Adrenal gland (tissue), 9 donors: ENCODE measurements at regions not wholly inside any gene's neighbourhood (a gene's known extent, or its start where the extent isn't known, plus 50 kb on each side); places are given as distances from the start of the nearest gene placed in this dataset.

ENCODE experiments used
- DNase-seq, 7 donors: peaks; one replicate each; pipeline ENCODE4 v3.0.0-alpha.2; 2019 to 2020
- H3K27ac ChIP-seq, 5 donors: fragments of 200-600 bp; sonication (generic) in 4 of 5; 1 replicate in 3 of 5; 2 replicates in 2 of 5; pipeline versions ENCODE4 v1.5.1 to v1.8.0; 2016 to 2020; ENCODE audit warnings: mild to moderate bottlenecking in 1 of 5
- H3K27me3 ChIP-seq: fragments of 200-600 bp; 2 replicates; pipeline ENCODE4 v1.8.0; 2021
- H3K36me3 ChIP-seq, 2 donors: fragments of 200-600 bp; replicated peaks in 1 of 2; 1 replicate in 1 of 2; 2 replicates in 1 of 2; pipeline versions ENCODE4 v1.5.1 to v1.8.0; 2018 to 2022
- H3K4me1 ChIP-seq, 2 donors: fragments of 200-600 bp; replicated peaks in 1 of 2; 1 replicate in 1 of 2; 2 replicates in 1 of 2; pipeline versions ENCODE4 v1.5.1 to v1.8.0; 2018 to 2021
- H3K4me3 ChIP-seq, 4 donors: fragments of 200-600 bp; sonication (generic) in 3 of 4; one replicate each; pipeline ENCODE4 v1.5.1; 2016 to 2018
- H3K9me3 ChIP-seq, 3 donors: fragments of 200-600 bp; sonication (generic) in 1 of 3; replicated peaks in 1 of 3; 1 replicate in 2 of 3; 2 replicates in 1 of 3; pipeline versions ENCODE4 v1.5.1 to v1.8.0; 2016 to 2021
- POLR2A ChIP-seq, 2 donors: fragments of 450-650 bp; IDR thresholded peaks; one replicate each; pipeline ENCODE4 v1.6.1; 2017; ENCODE audit warnings: antibody characterized with exemption in 2 of 2, mild to moderate bottlenecking in 2 of 2, moderate library complexity in 1 of 2
- WGBS, 4 donors: extraction: QIAGEN DNeasy Blood & Tissue Kit in 2 of 4; methylation state at CpG; one replicate each; pipeline versions ENCODE4 v1.1.5 to v1.1.7; 2013 to 2017; 5-methylcytosine and 5-hydroxymethylcytosine counted together
- intact Hi-C, 2 donors: fragments of 100-400 bp; cut with DNase I; formaldehyde crosslinking; loops; one replicate each; pipeline versions ENCODE4 v1.14.1 to v1.15.0; 2022 to 2023
- TF ChIP-seq, protein P1 (sequence below), 6 experiments: fragments of 450-650 bp in 4 of 6; fragments of 200-600 bp in 2 of 6; sonication (generic) in 1 of 6; IDR thresholded peaks; 1 replicate in 5 of 6; 2 replicates in 1 of 6; pipeline versions ENCODE4 v1.5.1 to v1.8.0; 2016 to 2021; ENCODE audit warnings: antibody characterized with exemption in 6 of 6, mild to moderate bottlenecking in 2 of 6, moderate library complexity in 1 of 6
- donor health status: healthy with polysubstance abuse.
- donor health status: Bipolar disorder and iron deficiency.
- donor health status: DM: yes; HTN: yes; CAD: no.
- donor health status: DM: no; HTN: no; CAD: no.
- donor health status: DM: no; HTN: no; CAD: no.

- intact Hi-C loops = no loop called here
- no peak for DNase-seq
- no peaks in the 10 kb centered on the region for H3K27me3 ChIP-seq
- WGBS, 4 donors = 83 to 91% (median 87%) methylated on average over 6 to 8 of the region's 8 CpGs
- no peak overlapping the region for H3K27ac ChIP-seq
- TF ChIP-seq, protein P1, sequence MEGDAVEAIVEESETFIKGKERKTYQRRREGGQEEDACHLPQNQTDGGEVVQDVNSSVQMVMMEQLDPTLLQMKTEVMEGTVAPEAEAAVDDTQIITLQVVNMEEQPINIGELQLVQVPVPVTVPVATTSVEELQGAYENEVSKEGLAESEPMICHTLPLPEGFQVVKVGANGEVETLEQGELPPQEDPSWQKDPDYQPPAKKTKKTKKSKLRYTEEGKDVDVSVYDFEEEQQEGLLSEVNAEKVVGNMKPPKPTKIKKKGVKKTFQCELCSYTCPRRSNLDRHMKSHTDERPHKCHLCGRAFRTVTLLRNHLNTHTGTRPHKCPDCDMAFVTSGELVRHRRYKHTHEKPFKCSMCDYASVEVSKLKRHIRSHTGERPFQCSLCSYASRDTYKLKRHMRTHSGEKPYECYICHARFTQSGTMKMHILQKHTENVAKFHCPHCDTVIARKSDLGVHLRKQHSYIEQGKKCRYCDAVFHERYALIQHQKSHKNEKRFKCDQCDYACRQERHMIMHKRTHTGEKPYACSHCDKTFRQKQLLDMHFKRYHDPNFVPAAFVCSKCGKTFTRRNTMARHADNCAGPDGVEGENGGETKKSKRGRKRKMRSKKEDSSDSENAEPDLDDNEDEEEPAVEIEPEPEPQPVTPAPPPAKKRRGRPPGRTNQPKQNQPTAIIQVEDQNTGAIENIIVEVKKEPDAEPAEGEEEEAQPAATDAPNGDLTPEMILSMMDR (IDR thresholded peaks at IDR 0.05) = no peak
- no peak for TF ChIP-seq POLR2A (IDR thresholded peaks at IDR 0.05)
- no peaks in the 10 kb centered on the region for H3K9me3 ChIP-seq
- H3K4me1 ChIP-seq = no peaks in the 10 kb centered on the region
- no peaks in the 10 kb centered on the region for H3K36me3 ChIP-seq
- H3K4me3 ChIP-seq = no peak overlapping the region
Measured at GRCh38 chr2:15718103-15718943, 126.7 kb downstream of the DDX1 start.

GRCh38 chr2:15718944-15719323 is 127.3 kb downstream of the DDX1 start:
- WGBS, 4 donors = 83 to 89% (median 85%) methylated on average over 6 of the region's 6 CpGs
- Histone ChIP-seq H3K4me3 (no peak overlapping the region), H3K27ac (no peak overlapping the region)

DNA sequence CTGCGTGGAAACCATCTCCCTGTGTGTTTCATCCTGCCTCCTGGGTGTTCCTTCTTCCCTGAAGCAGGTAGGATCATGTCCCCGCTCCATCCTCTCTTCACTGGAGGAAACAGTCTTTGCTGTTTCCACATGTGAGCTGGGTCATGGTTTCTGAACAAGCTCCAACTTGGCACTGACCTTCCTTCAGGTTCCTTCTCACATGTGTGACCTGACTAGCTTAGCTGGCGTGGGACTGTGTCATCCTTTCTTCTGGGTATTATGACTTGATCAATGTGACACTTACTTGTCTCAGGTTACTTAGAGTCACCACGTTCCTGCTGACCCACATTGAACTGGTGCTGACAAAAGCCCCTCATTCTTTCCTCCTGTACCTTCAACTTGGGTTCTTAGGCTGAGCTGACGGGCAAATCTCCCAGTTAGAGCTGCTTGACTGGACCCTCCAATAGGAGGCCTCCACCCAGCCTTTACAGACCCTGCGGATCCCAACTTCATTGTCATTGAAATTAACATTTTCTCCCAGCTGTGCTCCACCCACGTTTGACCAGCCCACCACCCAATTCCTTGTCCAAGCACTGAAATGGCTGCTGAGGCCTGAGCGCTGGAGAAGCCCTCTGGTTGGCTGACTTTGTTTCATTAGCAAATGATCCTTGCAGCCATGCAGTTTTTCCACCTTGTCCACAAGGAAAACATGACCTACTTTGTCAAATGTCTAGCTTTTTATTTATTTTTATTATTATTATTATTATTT is 128.1 kb downstream of the DDX1 start:
- no peak overlapping the region for H3K27ac ChIP-seq
- no peaks in the 10 kb centered on the region for H3K36me3 ChIP-seq
- WGBS, 4 donors = 87 to 92% (median 90%) methylated on average over 8 of the region's 8 CpGs
- H3K27me3 ChIP-seq = no peaks in the 10 kb centered on the region
- intact Hi-C loops = no loop called here
- H3K4me1 ChIP-seq = no peaks in the 10 kb centered on the region
- no peaks in the 10 kb centered on the region for H3K9me3 ChIP-seq
- TF ChIP-seq, protein P1 (IDR thresholded peaks at IDR 0.05) = no peak
- no peak for TF ChIP-seq POLR2A (IDR thresholded peaks at IDR 0.05)
- peak in 1 of 7 donors; percentile 27 for DNase-seq
- H3K4me3 ChIP-seq = no peak overlapping the region

More at GRCh38 chr2:15718944-15719323, 127.3 kb downstream of the DDX1 start:
- no peak for DNase-seq
- H3K36me3 ChIP-seq = no peaks in the 10 kb centered on the region
- no peak for TF ChIP-seq POLR2A (IDR thresholded peaks at IDR 0.05)
- TF ChIP-seq, protein P1 (IDR thresholded peaks at IDR 0.05) = no peak
- intact Hi-C loops = no loop called here
- H3K4me1 ChIP-seq = no peaks in the 10 kb centered on the region
- no peaks in the 10 kb centered on the region for H3K9me3 ChIP-seq
- H3K27me3 ChIP-seq = no peaks in the 10 kb centered on the region

DNA sequence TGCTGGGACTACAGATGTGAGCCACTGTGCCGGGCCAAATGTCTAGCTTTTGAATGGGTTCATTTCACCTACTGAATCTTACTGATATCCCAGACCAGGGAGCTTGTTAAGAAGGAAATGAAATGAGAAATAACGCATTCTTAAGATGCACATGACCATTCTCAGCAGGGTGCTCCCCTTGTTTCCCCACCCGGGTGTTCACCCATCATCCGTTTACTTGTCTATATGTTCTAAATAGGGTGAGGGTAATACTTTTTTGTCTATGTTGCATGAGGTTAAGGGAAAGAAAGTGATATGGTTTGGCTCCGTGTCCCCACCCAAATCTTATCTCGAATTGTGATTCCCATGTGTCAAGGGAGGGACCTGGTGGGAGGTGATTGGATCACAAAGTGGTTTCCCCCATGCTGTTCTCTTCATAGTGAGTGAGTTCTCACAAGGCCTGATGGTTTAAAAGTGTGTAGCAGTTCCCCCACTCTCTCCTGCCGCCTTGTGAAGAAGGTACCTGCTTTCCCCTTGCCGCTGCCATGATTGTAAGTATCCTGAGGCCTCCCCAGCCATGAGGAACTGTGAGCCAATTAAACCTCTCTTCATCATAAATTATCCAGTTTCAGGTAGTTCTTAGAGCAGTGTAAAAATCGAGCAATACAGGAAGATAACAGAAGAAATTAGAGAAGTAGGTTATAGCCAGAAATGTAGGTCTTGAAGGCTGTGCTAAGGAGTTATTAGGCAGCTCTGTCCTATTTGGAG is 129.1 kb downstream of the DDX1 start:
- DNase-seq = peak in 1 of 7 donors; percentile 40
- H3K27me3 ChIP-seq = no peaks in the 10 kb centered on the region
- no peak overlapping the region for H3K4me3 ChIP-seq
- no peaks in the 10 kb centered on the region for H3K9me3 ChIP-seq
- WGBS, 4 donors = 89 to 94% (median 91%) methylated on average over 9 of the region's 9 CpGs
- no peaks in the 10 kb centered on the region for H3K4me1 ChIP-seq
- intact Hi-C loops = no loop called here
- TF ChIP-seq, protein P1 (IDR thresholded peaks at IDR 0.05) = no peak
- no peak for TF ChIP-seq POLR2A (IDR thresholded peaks at IDR 0.05)
- H3K36me3 ChIP-seq = no peaks in the 10 kb centered on the region
- H3K27ac ChIP-seq = no peak overlapping the region
